Stimulated activated naive CD8-positive, alpha-beta T cell treated with anti-CD3 and anti-CD28 coated beads, Interleukin-15, Interleukin-2, amounts not matched to agents 100 U/mL and 50 U/mL, for 24 hours (primary cell): ENCODE measurements at regions not wholly inside any gene's neighbourhood (a gene's known extent, or its start where the extent isn't known, plus 50 kb on each side); places are given as distances from the start of the nearest gene placed in this dataset.
"Not testable (repeated sequence)": the region's sequence is repeated elsewhere in the genome, so short reads cannot be mapped to it uniquely, and the experiment has no call there.

ENCODE experiments used
- ATAC-seq: fragments of 150-1000 bp; cut with Tn5 transposase; one replicate; pipeline ENCODE4 v1.10.0; 2021
- DNase-seq: peaks from one replicate; pipeline ENCODE4 v3.0.0; 2021

- DNase-seq (no peak), ATAC-seq (no peak)
These were observed 179.5 kb downstream of the SOX4 start for GRCh38 chr6:21772884-21773575.

- DNase-seq = no peak
- no peak for ATAC-seq
These were observed 180.0 kb downstream of the SOX4 start for GRCh38 chr6:21773576-21773968.

- no peak for DNase-seq
- ATAC-seq = no peak
These were observed 184.3 kb downstream of the SOX4 start for GRCh38 chr6:21777846-21778245.

- DNase-seq (no peak), ATAC-seq (no peak)
These were observed 186.6 kb downstream of the SOX4 start for GRCh38 chr6:21780141-21780540.

GRCh38 chr6:21780679-21781078 lies 187.1 kb downstream of the SOX4 start:
- ATAC-seq (no peak), DNase-seq (no peak)

GRCh38 chr6:21781128-21781527 lies 187.6 kb downstream of the SOX4 start:
- no peak for ATAC-seq
- no peak for DNase-seq

GRCh38 chr6:21785164-21785563 lies 191.6 kb downstream of the SOX4 start:
- no peak for ATAC-seq

GRCh38 chr6:21791056-21791455 lies 197.5 kb downstream of the SOX4 start:
- no peak for ATAC-seq

More at GRCh38 chr6:21785164-21785563, 191.6 kb downstream of the SOX4 start:
- no peak for DNase-seq

GRCh38 chr6:21791581-21791980 lies 198.0 kb downstream of the SOX4 start:
- ATAC-seq = no peak
- DNase-seq = no peak

More at GRCh38 chr6:21791056-21791455, 197.5 kb downstream of the SOX4 start:
- no peak for DNase-seq

GRCh38 chr6:21792177-21792576 lies 198.6 kb downstream of the SOX4 start:
- DNase-seq (no peak), ATAC-seq (no peak)

- DNase-seq, ATAC-seq: not testable (repeated sequence)
These were observed 203.4 kb downstream of the SOX4 start for GRCh38 chr6:21796979-21797378.

- ATAC-seq = no peak
- no peak for DNase-seq
These were observed 204.9 kb downstream of the SOX4 start for GRCh38 chr6:21798468-21798867.

- ATAC-seq = no peak
These were observed 206.8 kb downstream of the SOX4 start for GRCh38 chr6:21800330-21800729.

GRCh38 chr6:21800948-21801438 lies 207.4 kb downstream of the SOX4 start:
- DNase-seq = no peak
- ATAC-seq = no peak

More at GRCh38 chr6:21800330-21800729, 206.8 kb downstream of the SOX4 start:
- no peak for DNase-seq

GRCh38 chr6:21801446-21802174 lies 208.1 kb downstream of the SOX4 start:
- DNase-seq (no peak), ATAC-seq (no peak)

- ATAC-seq (no peak), DNase-seq (no peak)
These were observed 208.7 kb downstream of the SOX4 start for GRCh38 chr6:21802175-21802822.

GRCh38 chr6:21804941-21805610 lies 211.5 kb downstream of the SOX4 start:
- ATAC-seq = no peak
- no peak for DNase-seq

- DNase-seq = no peak
- no peak for ATAC-seq
These were observed 213.9 kb downstream of the SOX4 start for GRCh38 chr6:21807299-21808044.

- ATAC-seq = no peak
- DNase-seq = no peak
These were observed 214.5 kb downstream of the SOX4 start for GRCh38 chr6:21808045-21808470.

- no peak for DNase-seq
- ATAC-seq = no peak
These were observed 215.1 kb downstream of the SOX4 start for GRCh38 chr6:21808551-21809242.

- no peak for DNase-seq
- ATAC-seq = no peak
These were observed 217.9 kb downstream of the SOX4 start for GRCh38 chr6:21811484-21811883.
